HEK293T (cell line): ENCODE measurements at regions not wholly inside any gene's neighbourhood (a gene's known extent, or its start where the extent isn't known, plus 50 kb on each side); places are given as distances from the start of the nearest gene placed in this dataset.

ENCODE experiments used
- ARNT ChIP-seq: fragments of 450-650 bp; IDR thresholded peaks from 2 replicates; pipeline ENCODE4 v1.6.1; 2017; ENCODE audit warnings: mild to moderate bottlenecking
- BHLHE40 ChIP-seq: fragments of 450-650 bp; IDR thresholded peaks from 2 replicates; pipeline ENCODE4 v1.6.1; 2016; ENCODE audit warnings: mild to moderate bottlenecking, moderate library complexity, borderline replicate concordance
- CTBP1 ChIP-seq: fragments of 450-650 bp; IDR thresholded peaks from 2 replicates; pipeline ENCODE4 v1.6.1; 2016; ENCODE audit warnings: borderline replicate concordance
- ELF4 ChIP-seq: fragments of 450-650 bp; IDR thresholded peaks from 2 replicates; pipeline ENCODE4 v1.6.1; 2017; ENCODE audit warnings: antibody characterized with exemption
- FOXK2 ChIP-seq: fragments of 450-650 bp; IDR thresholded peaks from 2 replicates; pipeline ENCODE4 v1.6.1; 2016; ENCODE audit warnings: mild to moderate bottlenecking
- FOXM1 ChIP-seq: fragments of 450-650 bp; IDR thresholded peaks from 2 replicates; pipeline ENCODE4 v1.6.1; 2017; ENCODE audit warnings: mild to moderate bottlenecking, borderline replicate concordance
- LEF1 ChIP-seq: fragments of 450-650 bp; IDR thresholded peaks from 2 replicates; pipeline ENCODE4 v1.6.1; 2017; ENCODE audit warnings: mild to moderate bottlenecking, borderline replicate concordance
- SP1 ChIP-seq: fragments of 450-650 bp; IDR thresholded peaks from 2 replicates; pipeline ENCODE4 v1.6.1; 2017
- SUZ12 ChIP-seq: fragments of 450-650 bp; IDR thresholded peaks from 2 replicates; pipeline ENCODE4 v1.6.1; 2016; ENCODE audit warnings: mild to moderate bottlenecking

- TF ChIP-seq FOXM1, result no peak
- TF ChIP-seq LEF1, result no peak
- no peak for TF ChIP-seq CTBP1
- no peak for TF ChIP-seq SUZ12
- no peak for TF ChIP-seq BHLHE40
- TF ChIP-seq ELF4, result no peak
- no peak for TF ChIP-seq SP1
- no peak for TF ChIP-seq ARNT
- no peak for TF ChIP-seq FOXK2
Observed at GRCh38 chr18:10100196-10100595, 186.4 kb downstream of the VAPA start.
